D721Med (cell line): ENCODE measurements at regions not wholly inside any gene's neighbourhood (a gene's known extent, or its start where the extent isn't known, plus 50 kb on each side); places are given as distances from the start of the nearest gene placed in this dataset.
A peak's percentile ranks its signal among the peaks of the same experiment; 100 is the strongest.

Experiments used
- DNase-seq: peaks from one replicate; pipeline ENCODE4 v3.0.0; 2011; ENCODE audit warnings: low spot score; ENCODE audit not compliant: insufficient read length
- FAIRE-seq: peaks from 2 replicates; lab custom pipeline; 2011; peaks lifted over from hg19 to GRCh38; lab: Jason Lieb, UNC
- CTCF ChIP-seq: IDR thresholded peaks from 2 replicates; pipeline ENCODE4 v1.5.1; 2012; ENCODE audit warnings: mild to moderate bottlenecking, control low read depth; ENCODE audit not compliant: insufficient read depth; ENCODE audit errors: missing control alignments

- FAIRE-seq = no peak
- no peak for DNase-seq
- TF ChIP-seq CTCF = no peak
Observed at GRCh38 chr7:119439192-119439591, 833.8 kb upstream of the KCND2 start.

- FAIRE-seq = no peak
- TF ChIP-seq CTCF = no peak
- no peak for DNase-seq
Observed at GRCh38 chr7:119452401-119452800, 820.6 kb upstream of the KCND2 start.

GRCh38 chr7:119465798-119466305 is 807.1 kb upstream of the KCND2 start:
- no peak for DNase-seq
- no peak for TF ChIP-seq CTCF
- no peak for FAIRE-seq

- FAIRE-seq (no peak), DNase-seq (no peak)
- TF ChIP-seq CTCF = no peak
Observed at GRCh38 chr7:119472408-119473038, 800.5 kb upstream of the KCND2 start.

GRCh38 chr7:119482209-119482608 is 790.8 kb upstream of the KCND2 start:
- FAIRE-seq = no peak
- DNase-seq = no peak
- TF ChIP-seq CTCF = peak; percentile 32

- TF ChIP-seq CTCF = no peak
- DNase-seq (no peak), FAIRE-seq (no peak)
Observed at GRCh38 chr7:119482671-119483070, 790.3 kb upstream of the KCND2 start.

GRCh38 chr7:119483364-119483763 is 789.6 kb upstream of the KCND2 start:
- no peak for DNase-seq
- no peak for FAIRE-seq
- TF ChIP-seq CTCF = no peak
